ENCODE measurements at regions not wholly inside any gene's neighbourhood (a gene's known extent, or its start where the extent isn't known, plus 50 kb on each side); places are given as distances from the start of the nearest gene placed in this dataset.

DNA sequence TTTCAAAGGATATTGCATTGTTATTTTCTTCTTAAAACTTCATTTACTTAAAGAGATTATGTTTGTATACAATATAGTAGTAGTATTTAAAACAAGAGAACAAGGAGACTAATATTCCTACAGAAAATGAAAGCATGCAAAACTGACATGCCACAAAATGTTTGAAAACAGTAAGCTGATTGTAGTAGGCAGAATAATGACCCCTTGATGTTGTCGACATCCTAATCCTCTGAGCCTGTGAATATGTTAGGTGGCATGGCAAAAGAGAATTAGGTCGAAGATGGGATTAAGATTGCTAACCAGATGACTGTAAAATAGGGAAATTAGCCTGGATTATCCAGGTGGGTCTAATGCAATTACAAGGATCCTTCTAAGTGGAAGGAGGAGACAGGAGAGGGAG lies 522.2 kb upstream of the NR3C2 start:
- H3K4me1 ChIP-seq (ENCODE audit: insufficient read depth, low read length): peaks cover 6% of the 10 kb centered on the region
- H3K4me3 ChIP-seq (ENCODE audit: low read length): no peak overlapping the region
- no peak overlapping the region for H2AFZ ChIP-seq (ENCODE audit: low read length)
- ChIA-PET POLR2A (ENCODE audit: unreplicated experiment) (no interaction called here), CTCF (no interaction called here)
- H3K9me2 ChIP-seq (replicated peaks; ENCODE audit: low read length): no peaks in the 10 kb centered on the region
- no peak overlapping the region for H3K27ac ChIP-seq (ENCODE audit: low read length)
- ATAC-seq: no peak
- no peaks in the 10 kb centered on the region for H3K79me2 ChIP-seq (ENCODE audit: low read length)
- H3F3A ChIP-seq (ENCODE audit: low read length, unreplicated experiment): no peaks in the 10 kb centered on the region
- intact Hi-C loops (cut with micrococcal nuclease): no loop called here
- no peaks in the 10 kb centered on the region for H4K20me1 ChIP-seq (ENCODE audit: low read length)
- no TSS peak for BruUV-seq (replicated peaks)
- H3K9me3 ChIP-seq (ENCODE audit: low read length): no peaks in the 10 kb centered on the region
- TF ChIP-seq EZH2 (IDR thresholded peaks at IDR 0.05; ENCODE audit: low read length, unreplicated experiment) (no peak), EZH2phosphoT487 (IDR thresholded peaks at IDR 0.05; ENCODE audit: borderline replicate concordance, low read length) (no peak), CTCF (conservative IDR thresholded peaks at IDR 0.05; ENCODE audit: low read depth, low read length) (no peak)
- DNase-seq: no peak
- no peaks in the 10 kb centered on the region for H3K27me3 ChIP-seq (ENCODE audit: low read length)
- no peak overlapping the region for H3K9ac ChIP-seq (ENCODE audit: low read length)
- no peak overlapping the region for H3K4me2 ChIP-seq (ENCODE audit: low read length)
- H3K36me3 ChIP-seq (ENCODE audit: low read depth, low read length): no peaks in the 10 kb centered on the region

- TF ChIP-seq CTCF (conservative IDR thresholded peaks at IDR 0.05; ENCODE audit: low read depth, low read length) (no peak), EZH2phosphoT487 (IDR thresholded peaks at IDR 0.05; ENCODE audit: borderline replicate concordance, low read length) (no peak), EZH2 (IDR thresholded peaks at IDR 0.05; ENCODE audit: low read length, unreplicated experiment) (no peak)
Observed at GRCh38 chr4:148962539-148963290, 520.5 kb upstream of the NR3C2 start.

DNA sequence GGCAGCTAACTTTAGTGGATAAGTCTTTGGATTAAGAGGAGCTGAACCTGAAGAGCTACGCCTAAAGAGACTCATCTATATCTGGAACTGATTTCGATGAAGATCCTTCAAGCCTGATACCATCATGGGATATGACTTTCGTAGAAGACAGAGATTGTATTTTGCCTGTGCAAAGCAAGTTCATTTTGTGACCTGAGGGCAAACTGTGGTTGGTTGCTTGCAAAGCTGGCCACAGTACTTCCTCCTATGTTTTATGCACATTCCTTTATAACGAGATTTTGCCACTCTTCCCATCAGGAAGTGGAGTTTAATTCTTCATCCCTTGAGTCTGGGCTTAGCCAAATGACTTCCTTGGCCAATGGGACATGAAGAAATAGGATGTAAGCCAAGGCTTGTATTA lies 519.3 kb upstream of the NR3C2 start:
- H3K9me2 ChIP-seq (replicated peaks; ENCODE audit: low read length): no peaks in the 10 kb centered on the region
- no peaks in the 10 kb centered on the region for H3K9me3 ChIP-seq (ENCODE audit: low read length)
- no peak for TF ChIP-seq EZH2phosphoT487 (IDR thresholded peaks at IDR 0.05; ENCODE audit: borderline replicate concordance, low read length)
- TF ChIP-seq EZH2 (IDR thresholded peaks at IDR 0.05; ENCODE audit: low read length, unreplicated experiment): no peak
- no peak for TF ChIP-seq CTCF (conservative IDR thresholded peaks at IDR 0.05; ENCODE audit: low read depth, low read length)
- no peak overlapping the region for H3K4me3 ChIP-seq (ENCODE audit: low read length)
- H3K4me2 ChIP-seq (ENCODE audit: low read length): no peak overlapping the region
- intact Hi-C loops (cut with micrococcal nuclease): no loop called here
- H3K4me1 ChIP-seq (ENCODE audit: insufficient read depth, low read length): peaks cover 6% of the 10 kb centered on the region
- H3K79me2 ChIP-seq (ENCODE audit: low read length): no peaks in the 10 kb centered on the region
- no peaks in the 10 kb centered on the region for H3F3A ChIP-seq (ENCODE audit: low read length, unreplicated experiment)
- no peak overlapping the region for H3K9ac ChIP-seq (ENCODE audit: low read length)
- no peaks in the 10 kb centered on the region for H3K27me3 ChIP-seq (ENCODE audit: low read length)
- no peak for ATAC-seq
- H4K20me1 ChIP-seq (ENCODE audit: low read length): no peaks in the 10 kb centered on the region
- ChIA-PET POLR2A (ENCODE audit: unreplicated experiment) (no interaction called here), CTCF (no interaction called here)
- no peak overlapping the region for H2AFZ ChIP-seq (ENCODE audit: low read length)
- no peak overlapping the region for H3K27ac ChIP-seq (ENCODE audit: low read length)
- no TSS peak for BruUV-seq (replicated peaks)
- peak; percentile 11 for DNase-seq
- no peaks in the 10 kb centered on the region for H3K36me3 ChIP-seq (ENCODE audit: low read depth, low read length)

More at GRCh38 chr4:148962539-148963290, 520.5 kb upstream of the NR3C2 start:
- no peaks in the 10 kb centered on the region for H3F3A ChIP-seq (ENCODE audit: low read length, unreplicated experiment)
- CTCF ChIA-PET: no interaction called here
- H2AFZ ChIP-seq (ENCODE audit: low read length): no peak overlapping the region
- DNase-seq (peak; percentile 73), ATAC-seq (peak; percentile 90)
- POLR2A ChIA-PET (ENCODE audit: unreplicated experiment): no interaction called here
- H3K27ac ChIP-seq (ENCODE audit: low read length): no peak overlapping the region
- H3K79me2 ChIP-seq (ENCODE audit: low read length): no peaks in the 10 kb centered on the region
- 0 out of 2 replicates have a peak overlapping the region, but pooled peaks have one; percentile 12 for H3K4me2 ChIP-seq (ENCODE audit: low read length)
- no peaks in the 10 kb centered on the region for H3K36me3 ChIP-seq (ENCODE audit: low read depth, low read length)
- H3K9me2 ChIP-seq (replicated peaks; ENCODE audit: low read length): no peaks in the 10 kb centered on the region
- H3K27me3 ChIP-seq (ENCODE audit: low read length): no peaks in the 10 kb centered on the region
- intact Hi-C loops (cut with micrococcal nuclease): no loop called here
- no TSS peak for BruUV-seq (replicated peaks)
- H3K9ac ChIP-seq (ENCODE audit: low read length): no peak overlapping the region
- no peaks in the 10 kb centered on the region for H3K9me3 ChIP-seq (ENCODE audit: low read length)
- peaks cover 6% of the 10 kb centered on the region for H3K4me1 ChIP-seq (ENCODE audit: insufficient read depth, low read length)
- H4K20me1 ChIP-seq (ENCODE audit: low read length): no peaks in the 10 kb centered on the region
- H3K4me3 ChIP-seq (ENCODE audit: low read length): no peak overlapping the region

Measured in PC-3 (cell line).